SU-DHL-6 (cell line): ENCODE measurements at regions not wholly inside any gene's neighbourhood (a gene's known extent, or its start where the extent isn't known, plus 50 kb on each side); places are given as distances from the start of the nearest gene placed in this dataset.

Experiments
- H2AFZ ChIP-seq: fragments of 200-600 bp; sonication (generic); 2 replicates; pipeline ENCODE4 v1.6.1; 2014; ENCODE audit warnings: low read depth, mild to moderate bottlenecking, moderate library complexity, mixed read lengths, antibody characterized with exemption, low read length; ENCODE audit not compliant: severe bottlenecking
- H3F3A ChIP-seq: fragments of 200-600 bp; shearing (Covaris generic); 2 replicates; pipeline ENCODE4 v1.6.0; 2016; ENCODE audit warnings: antibody characterized with exemption, mild to moderate bottlenecking; ENCODE audit not compliant: insufficient read depth
- H3K27ac ChIP-seq: fragments of 200-600 bp; sonication (generic); 2 replicates; pipeline ENCODE4 v1.5.1; 2016; ENCODE audit warnings: low read depth, mild to moderate bottlenecking, low read length, moderate library complexity, mixed read lengths
- H3K27me3 ChIP-seq: fragments of 200-600 bp; sonication (generic), shearing (Covaris generic); 2 replicates; pipeline ENCODE4 v1.6.0; 2014; ENCODE audit warnings: mild to moderate bottlenecking, low read length
- H3K36me3 ChIP-seq: fragments of 200-600 bp; sonication (generic); 2 replicates; pipeline ENCODE4 v1.6.1; 2014; ENCODE audit warnings: mild to moderate bottlenecking, low read length, mixed read lengths
- H3K4me2 ChIP-seq: fragments of 300-600, 200-600 bp; shearing (Covaris generic), sonication (generic); 2 replicates; pipeline ENCODE4 v1.6.0; 2014; ENCODE audit warnings: low read length, low read depth, mild to moderate bottlenecking; ENCODE audit not compliant: poor library complexity, severe bottlenecking
- H3K4me3 ChIP-seq: fragments of 200-600 bp; sonication (generic); 2 replicates; pipeline ENCODE4 v1.5.1; 2014; ENCODE audit warnings: antibody characterized with exemption, low read length, mild to moderate bottlenecking, mixed read lengths; ENCODE audit not compliant: insufficient read depth, poor library complexity, severe bottlenecking
- H3K79me2 ChIP-seq: fragments of 200-600 bp; sonication (generic); 2 replicates; pipeline ENCODE4 v1.6.1; 2014; ENCODE audit warnings: mild to moderate bottlenecking, low read length, moderate library complexity; ENCODE audit not compliant: insufficient read depth
- H3K9ac ChIP-seq: fragments of 200-600 bp; sonication (generic); 2 replicates; pipeline ENCODE4 v1.7.0; 2014; ENCODE audit warnings: mild to moderate bottlenecking, low read length
- H3K9me2 ChIP-seq: fragments of 200-600 bp; sonication (generic); replicated peaks from 2 replicates; pipeline ENCODE4 v1.6.1; 2014; ENCODE audit warnings: low read length; ENCODE audit not compliant: insufficient read depth
- H3K9me3 ChIP-seq: fragments of 200-600 bp; sonication (generic); 2 replicates; pipeline ENCODE4 v1.6.1; 2014; ENCODE audit warnings: low read length, mixed read lengths; ENCODE audit not compliant: insufficient read depth
- H4K20me1 ChIP-seq: fragments of 200-600 bp; sonication (generic); 2 replicates; pipeline ENCODE4 v1.6.1; 2014; ENCODE audit warnings: low read depth, mild to moderate bottlenecking, antibody characterized with exemption, low read length, moderate library complexity, mixed read lengths
- EZH2phosphoT487 ChIP-seq: fragments of 200-600 bp; sonication (generic), shearing (Covaris generic); conservative IDR thresholded peaks from 2 replicates; pipeline ENCODE4 v1.6.1; 2018; ENCODE audit warnings: mild to moderate bottlenecking, antibody characterized with exemption, low read length, moderate library complexity, mixed read lengths
- TF ChIP-seq, protein P1 (sequence below): fragments of 200-600 bp; sonication (generic); IDR thresholded peaks from one replicate; pipeline ENCODE4 v1.5.1; 2017; ENCODE audit warnings: antibody characterized with exemption, mild to moderate bottlenecking, low read length, moderate library complexity; ENCODE audit not compliant: insufficient read depth, poor library complexity, severe bottlenecking

- TF ChIP-seq, protein P1, sequence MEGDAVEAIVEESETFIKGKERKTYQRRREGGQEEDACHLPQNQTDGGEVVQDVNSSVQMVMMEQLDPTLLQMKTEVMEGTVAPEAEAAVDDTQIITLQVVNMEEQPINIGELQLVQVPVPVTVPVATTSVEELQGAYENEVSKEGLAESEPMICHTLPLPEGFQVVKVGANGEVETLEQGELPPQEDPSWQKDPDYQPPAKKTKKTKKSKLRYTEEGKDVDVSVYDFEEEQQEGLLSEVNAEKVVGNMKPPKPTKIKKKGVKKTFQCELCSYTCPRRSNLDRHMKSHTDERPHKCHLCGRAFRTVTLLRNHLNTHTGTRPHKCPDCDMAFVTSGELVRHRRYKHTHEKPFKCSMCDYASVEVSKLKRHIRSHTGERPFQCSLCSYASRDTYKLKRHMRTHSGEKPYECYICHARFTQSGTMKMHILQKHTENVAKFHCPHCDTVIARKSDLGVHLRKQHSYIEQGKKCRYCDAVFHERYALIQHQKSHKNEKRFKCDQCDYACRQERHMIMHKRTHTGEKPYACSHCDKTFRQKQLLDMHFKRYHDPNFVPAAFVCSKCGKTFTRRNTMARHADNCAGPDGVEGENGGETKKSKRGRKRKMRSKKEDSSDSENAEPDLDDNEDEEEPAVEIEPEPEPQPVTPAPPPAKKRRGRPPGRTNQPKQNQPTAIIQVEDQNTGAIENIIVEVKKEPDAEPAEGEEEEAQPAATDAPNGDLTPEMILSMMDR, result no peak
- no peak for TF ChIP-seq EZH2phosphoT487
- Histone ChIP-seq H3K27me3 (no peaks in the 10 kb centered on the region), H3K4me2 (no peak overlapping the region)
Observed at GRCh38 chr12:115657081-115658013, 620.1 kb downstream of the MED13L start.

GRCh38 chr12:115650026-115650425 is 627.5 kb downstream of the MED13L start:
- Histone ChIP-seq H3K79me2 (no peaks in the 10 kb centered on the region), H3K9me3 (no peaks in the 10 kb centered on the region), H3K9ac (no peak overlapping the region), H3K9me2 (no peaks in the 10 kb centered on the region), H3K4me3 (no peak overlapping the region), H3F3A (no peaks in the 10 kb centered on the region), H3K27me3 (no peaks in the 10 kb centered on the region), H3K36me3 (no peaks in the 10 kb centered on the region), H3K27ac (no peak overlapping the region), H2AFZ (no peak overlapping the region), H3K4me2 (no peak overlapping the region), H4K20me1 (no peaks in the 10 kb centered on the region)
- TF ChIP-seq, protein P1, result no peak
- TF ChIP-seq EZH2phosphoT487, result no peak

More at GRCh38 chr12:115657081-115658013, 620.1 kb downstream of the MED13L start:
- Histone ChIP-seq H3F3A (no peaks in the 10 kb centered on the region), H3K4me3 (no peak overlapping the region), H3K9me3 (no peaks in the 10 kb centered on the region), H3K27ac (no peak overlapping the region), H3K9me2 (no peaks in the 10 kb centered on the region), H3K36me3 (no peaks in the 10 kb centered on the region), H4K20me1 (no peaks in the 10 kb centered on the region), H2AFZ (no peak overlapping the region), H3K9ac (no peak overlapping the region), H3K79me2 (no peaks in the 10 kb centered on the region)

DNA sequence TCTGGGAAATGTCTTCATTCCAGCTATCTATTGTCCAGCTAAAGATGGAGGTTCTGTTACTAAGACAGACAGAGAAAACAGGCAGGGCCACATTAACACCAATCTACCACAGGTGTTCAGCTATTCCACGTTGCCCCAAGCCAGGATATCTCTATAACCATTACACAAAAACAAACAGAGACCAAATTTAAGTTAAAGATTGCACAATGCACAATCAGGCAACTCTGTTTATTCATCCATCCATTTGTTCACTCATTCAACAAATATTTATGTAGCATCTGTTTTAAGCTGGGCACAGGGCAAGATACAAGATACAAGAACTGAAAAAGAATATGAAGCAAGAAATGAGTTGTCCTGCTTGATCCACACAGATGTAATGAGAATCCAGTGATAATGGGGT is 629.0 kb downstream of the MED13L start:
- H3K27ac ChIP-seq, result no peak overlapping the region
- H3K4me2 ChIP-seq, result no peak overlapping the region
- no peak overlapping the region for H3K9ac ChIP-seq
- H3K9me3 ChIP-seq, result no peaks in the 10 kb centered on the region
- H3K27me3 ChIP-seq, result no peaks in the 10 kb centered on the region
- H2AFZ ChIP-seq, result no peak overlapping the region
- no peaks in the 10 kb centered on the region for H3F3A ChIP-seq
- TF ChIP-seq EZH2phosphoT487, result no peak
- TF ChIP-seq, protein P1, result no peak
- no peak overlapping the region for H3K4me3 ChIP-seq
- H3K79me2 ChIP-seq, result no peaks in the 10 kb centered on the region
- H3K36me3 ChIP-seq, result no peaks in the 10 kb centered on the region
- no peaks in the 10 kb centered on the region for H3K9me2 ChIP-seq
- no peaks in the 10 kb centered on the region for H4K20me1 ChIP-seq
